ENCODE measurements at regions not wholly inside any gene's neighbourhood (a gene's known extent, or its start where the extent isn't known, plus 50 kb on each side); places are given as distances from the start of the nearest gene placed in this dataset.

GRCh38 chr1:56173736-56174135 lies 405.6 kb downstream of the PLPP3 start:
- TF ChIP-seq POLR2A (IDR thresholded peaks at IDR 0.05): no peak
- TF ChIP-seq, protein P1, sequence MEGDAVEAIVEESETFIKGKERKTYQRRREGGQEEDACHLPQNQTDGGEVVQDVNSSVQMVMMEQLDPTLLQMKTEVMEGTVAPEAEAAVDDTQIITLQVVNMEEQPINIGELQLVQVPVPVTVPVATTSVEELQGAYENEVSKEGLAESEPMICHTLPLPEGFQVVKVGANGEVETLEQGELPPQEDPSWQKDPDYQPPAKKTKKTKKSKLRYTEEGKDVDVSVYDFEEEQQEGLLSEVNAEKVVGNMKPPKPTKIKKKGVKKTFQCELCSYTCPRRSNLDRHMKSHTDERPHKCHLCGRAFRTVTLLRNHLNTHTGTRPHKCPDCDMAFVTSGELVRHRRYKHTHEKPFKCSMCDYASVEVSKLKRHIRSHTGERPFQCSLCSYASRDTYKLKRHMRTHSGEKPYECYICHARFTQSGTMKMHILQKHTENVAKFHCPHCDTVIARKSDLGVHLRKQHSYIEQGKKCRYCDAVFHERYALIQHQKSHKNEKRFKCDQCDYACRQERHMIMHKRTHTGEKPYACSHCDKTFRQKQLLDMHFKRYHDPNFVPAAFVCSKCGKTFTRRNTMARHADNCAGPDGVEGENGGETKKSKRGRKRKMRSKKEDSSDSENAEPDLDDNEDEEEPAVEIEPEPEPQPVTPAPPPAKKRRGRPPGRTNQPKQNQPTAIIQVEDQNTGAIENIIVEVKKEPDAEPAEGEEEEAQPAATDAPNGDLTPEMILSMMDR (IDR thresholded peaks at IDR 0.05 in 8 of 11, conservative IDR thresholded peaks at IDR 0.05 in 3 of 11): no peak
